Lower leg skin (tissue), 4 donors: ENCODE measurements at regions not wholly inside any gene's neighbourhood (a gene's known extent, or its start where the extent isn't known, plus 50 kb on each side); places are given as distances from the start of the nearest gene placed in this dataset.

ENCODE experiments used
- DNase-seq, 2 donors: peaks; one replicate each; pipeline ENCODE4 v3.0.0-alpha.2; 2019; ENCODE audit warnings: low spot score in 2 of 2
- H3K4me3 ChIP-seq: fragments of 200-600 bp; sonication (generic); 2 replicates; pipeline ENCODE4 v1.5.1; 2017; ENCODE audit warnings: mild to moderate bottlenecking, low read depth; ENCODE audit not compliant: poor library complexity, severe bottlenecking
- POLR2A ChIP-seq, 2 donors: fragments of 450-650 bp; IDR thresholded peaks; one replicate each; pipeline ENCODE4 v1.6.1; 2016 to 2017; ENCODE audit warnings: antibody characterized with exemption in 2 of 2, mild to moderate bottlenecking in 1 of 2, moderate library complexity in 1 of 2
- WGBS, 2 donors: methylation state at CpG; one replicate each; pipeline ENCODE4 v1.1.5; 2018; 5-methylcytosine and 5-hydroxymethylcytosine counted together
- intact Hi-C: fragments of 100-400 bp; cut with DNase I; formaldehyde crosslinking; loops from one replicate; pipeline ENCODE4 v1.15.0; 2023; ENCODE audit warnings: low total_unique reads
- TF ChIP-seq, protein P1 (sequence below), 3 donors: fragments of 450-650 bp; IDR thresholded peaks; one replicate each; pipeline ENCODE4 v1.5.1; 2016; ENCODE audit warnings: antibody characterized with exemption in 3 of 3, mild to moderate bottlenecking in 3 of 3, moderate library complexity in 2 of 3

DNA sequence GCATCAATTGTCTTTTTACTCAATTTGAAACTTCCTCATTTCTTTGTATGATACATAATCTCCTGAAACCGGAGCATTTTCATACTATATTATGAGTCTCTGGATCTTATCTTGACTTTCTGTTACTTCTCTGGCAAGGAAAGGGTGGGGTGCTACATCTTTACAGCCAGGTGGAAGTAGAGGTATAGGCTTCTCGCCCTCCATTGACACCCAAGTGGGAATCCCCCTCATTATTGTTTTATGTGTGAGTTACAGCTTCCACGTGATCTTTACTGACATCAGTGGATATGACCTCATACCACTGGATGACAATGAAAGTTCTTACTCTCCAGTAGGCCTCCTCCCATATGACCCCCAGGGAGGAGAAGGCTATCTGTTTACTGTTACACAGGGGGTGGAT, 262.1 kb upstream of the DACH1 start:
- DNase-seq, result no peak
- TF ChIP-seq, protein P1, sequence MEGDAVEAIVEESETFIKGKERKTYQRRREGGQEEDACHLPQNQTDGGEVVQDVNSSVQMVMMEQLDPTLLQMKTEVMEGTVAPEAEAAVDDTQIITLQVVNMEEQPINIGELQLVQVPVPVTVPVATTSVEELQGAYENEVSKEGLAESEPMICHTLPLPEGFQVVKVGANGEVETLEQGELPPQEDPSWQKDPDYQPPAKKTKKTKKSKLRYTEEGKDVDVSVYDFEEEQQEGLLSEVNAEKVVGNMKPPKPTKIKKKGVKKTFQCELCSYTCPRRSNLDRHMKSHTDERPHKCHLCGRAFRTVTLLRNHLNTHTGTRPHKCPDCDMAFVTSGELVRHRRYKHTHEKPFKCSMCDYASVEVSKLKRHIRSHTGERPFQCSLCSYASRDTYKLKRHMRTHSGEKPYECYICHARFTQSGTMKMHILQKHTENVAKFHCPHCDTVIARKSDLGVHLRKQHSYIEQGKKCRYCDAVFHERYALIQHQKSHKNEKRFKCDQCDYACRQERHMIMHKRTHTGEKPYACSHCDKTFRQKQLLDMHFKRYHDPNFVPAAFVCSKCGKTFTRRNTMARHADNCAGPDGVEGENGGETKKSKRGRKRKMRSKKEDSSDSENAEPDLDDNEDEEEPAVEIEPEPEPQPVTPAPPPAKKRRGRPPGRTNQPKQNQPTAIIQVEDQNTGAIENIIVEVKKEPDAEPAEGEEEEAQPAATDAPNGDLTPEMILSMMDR (IDR thresholded peaks at IDR 0.05), result no peak
- no peak for TF ChIP-seq POLR2A (IDR thresholded peaks at IDR 0.05)
- no peak overlapping the region for H3K4me3 ChIP-seq
- intact Hi-C loops, result no loop called here
- 40 to 47% methylated on average over 3 of the region's 3 CpGs for WGBS, 2 donors

DNA sequence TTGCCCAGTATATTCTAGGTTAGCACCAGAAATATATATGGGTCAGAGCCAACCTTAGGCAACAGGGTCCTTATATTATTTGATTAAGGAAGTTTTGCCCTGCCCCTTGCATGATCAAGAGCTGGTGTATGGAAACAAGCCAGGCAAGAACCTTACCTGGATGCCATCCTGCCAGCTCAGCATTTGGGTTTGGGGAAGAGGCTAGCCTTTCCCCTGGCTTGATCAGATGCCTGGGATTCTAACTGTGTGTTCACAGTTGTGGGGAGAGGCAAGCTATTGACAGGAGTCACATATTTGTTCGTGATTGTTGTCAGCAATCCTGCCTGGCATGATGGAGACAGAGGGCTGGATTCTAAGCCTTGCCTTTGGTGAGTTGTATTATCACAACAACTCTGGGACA, 260.0 kb upstream of the DACH1 start:
- TF ChIP-seq, protein P1 (IDR thresholded peaks at IDR 0.05), result no peak
- TF ChIP-seq POLR2A (IDR thresholded peaks at IDR 0.05), result no peak
- 48 to 71% methylated on average over 1 of the region's 1 CpG for WGBS, 2 donors
- intact Hi-C loops, result no loop called here
- H3K4me3 ChIP-seq, result no peak overlapping the region
- DNase-seq, result no peak

DNA sequence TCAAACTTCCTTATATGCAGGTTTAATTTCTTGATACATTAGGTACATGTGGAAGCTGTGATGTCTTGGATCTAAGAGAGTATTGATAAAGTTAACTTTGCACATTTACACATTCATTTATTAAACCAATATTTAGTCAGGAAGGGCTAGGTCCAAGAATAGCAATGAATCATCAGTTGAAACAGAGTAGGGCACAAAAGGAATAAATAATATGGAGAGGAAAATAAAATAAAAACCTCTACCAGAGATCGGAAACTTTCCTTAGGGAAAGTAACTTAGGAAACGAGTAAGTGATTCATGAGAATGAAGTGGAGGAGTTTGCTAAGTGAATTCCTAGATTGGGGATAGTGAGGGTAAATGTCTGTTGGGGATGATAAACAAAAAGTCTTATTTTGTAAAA, 259.4 kb upstream of the DACH1 start:
- TF ChIP-seq, protein P1 (IDR thresholded peaks at IDR 0.05), result no peak
- TF ChIP-seq POLR2A (IDR thresholded peaks at IDR 0.05), result no peak
- DNase-seq, result no peak
- no peak overlapping the region for H3K4me3 ChIP-seq
- 52 to 62% methylated on average over 2 of the region's 2 CpGs for WGBS, 2 donors
- intact Hi-C loops, result no loop called here

DNA sequence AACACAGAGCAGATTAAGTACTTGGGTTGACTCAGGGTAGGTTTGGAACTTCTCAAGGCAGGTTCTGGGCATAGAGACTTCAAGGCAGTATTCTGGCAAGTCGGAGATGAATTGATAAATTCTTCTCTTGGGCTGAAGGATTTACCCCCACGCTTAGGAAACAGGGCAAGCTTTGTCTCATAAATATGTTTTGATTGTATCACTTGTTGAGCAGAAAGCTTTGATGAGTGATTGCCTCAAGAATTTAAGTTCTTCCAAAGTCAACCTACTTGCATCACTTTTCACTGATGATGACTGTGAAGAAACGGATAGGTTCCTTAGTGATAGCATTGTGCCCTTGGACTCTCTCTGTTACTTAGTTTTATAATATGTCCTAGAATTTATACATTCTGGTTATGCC, 258.6 kb upstream of the DACH1 start:
- DNase-seq, result no peak
- intact Hi-C loops, result no loop called here
- H3K4me3 ChIP-seq, result no peak overlapping the region
- TF ChIP-seq POLR2A (IDR thresholded peaks at IDR 0.05), result no peak
- TF ChIP-seq, protein P1 (IDR thresholded peaks at IDR 0.05), result no peak
- 63% methylated on average over 3 of the region's 3 CpGs for WGBS, 2 donors

DNA sequence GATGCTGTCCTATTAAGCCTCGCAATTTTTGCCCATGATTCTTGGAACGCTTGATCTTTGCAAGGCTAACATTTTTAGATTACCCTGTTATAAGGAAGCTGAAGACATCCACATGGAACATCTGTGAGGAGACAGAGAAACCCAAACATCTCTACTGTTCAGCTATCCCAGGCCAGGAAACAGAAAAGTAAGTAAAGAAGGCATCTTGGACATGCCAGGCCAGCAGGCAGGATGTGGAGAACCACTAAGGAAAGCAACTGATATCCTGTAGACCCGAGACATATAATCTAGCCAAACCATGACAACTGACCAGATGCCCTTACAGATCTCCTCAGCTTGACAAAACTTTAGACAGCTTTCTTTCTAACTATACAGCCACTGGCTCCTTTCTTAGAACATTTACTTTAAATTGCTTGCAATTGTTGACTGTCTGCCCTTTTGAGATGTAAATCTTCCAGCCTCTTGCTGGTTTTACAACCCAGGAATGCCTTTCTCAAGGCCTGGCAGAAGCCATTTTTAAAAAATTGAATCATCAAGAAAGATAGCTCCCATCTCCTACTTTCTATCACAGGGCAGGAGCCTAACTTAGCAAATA, 255.8 kb upstream of the DACH1 start:
- DNase-seq, result no peak
- no peak for TF ChIP-seq POLR2A (IDR thresholded peaks at IDR 0.05)
- TF ChIP-seq, protein P1 (IDR thresholded peaks at IDR 0.05), result no peak
- no peak overlapping the region for H3K4me3 ChIP-seq
- intact Hi-C loops, result no loop called here
- WGBS, 2 donors, result 85 to 91% methylated on average over 3 of the region's 3 CpGs

DNA sequence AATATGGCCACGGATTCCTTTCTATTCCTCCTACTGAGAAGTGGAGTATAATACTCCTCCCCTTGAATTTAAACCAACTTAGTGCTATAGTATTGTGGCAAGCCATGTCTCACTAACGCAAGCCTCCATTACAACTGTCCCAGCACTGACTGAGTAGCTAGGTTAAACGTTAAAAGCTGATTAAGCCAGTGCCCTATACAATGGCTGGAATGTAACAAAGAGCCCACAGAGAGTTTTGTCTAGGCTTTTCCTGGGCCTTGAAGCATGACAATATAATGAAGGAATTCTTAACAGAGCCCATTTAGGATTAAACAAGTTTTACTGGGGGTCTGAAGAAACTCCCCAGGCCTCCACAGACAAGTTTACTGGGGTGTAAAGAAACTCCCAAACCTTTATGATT, 254.5 kb upstream of the DACH1 start:
- TF ChIP-seq, protein P1 (IDR thresholded peaks at IDR 0.05), result no peak
- no peak for TF ChIP-seq POLR2A (IDR thresholded peaks at IDR 0.05)
- no peak overlapping the region for H3K4me3 ChIP-seq
- 85 to 90% methylated on average over 3 of the region's 3 CpGs for WGBS, 2 donors
- intact Hi-C loops, result no loop called here
- DNase-seq, result no peak
